ENCODE measurements at regions not wholly inside any gene's neighbourhood (a gene's known extent, or its start where the extent isn't known, plus 50 kb on each side); places are given as distances from the start of the nearest gene placed in this dataset.

DNA sequence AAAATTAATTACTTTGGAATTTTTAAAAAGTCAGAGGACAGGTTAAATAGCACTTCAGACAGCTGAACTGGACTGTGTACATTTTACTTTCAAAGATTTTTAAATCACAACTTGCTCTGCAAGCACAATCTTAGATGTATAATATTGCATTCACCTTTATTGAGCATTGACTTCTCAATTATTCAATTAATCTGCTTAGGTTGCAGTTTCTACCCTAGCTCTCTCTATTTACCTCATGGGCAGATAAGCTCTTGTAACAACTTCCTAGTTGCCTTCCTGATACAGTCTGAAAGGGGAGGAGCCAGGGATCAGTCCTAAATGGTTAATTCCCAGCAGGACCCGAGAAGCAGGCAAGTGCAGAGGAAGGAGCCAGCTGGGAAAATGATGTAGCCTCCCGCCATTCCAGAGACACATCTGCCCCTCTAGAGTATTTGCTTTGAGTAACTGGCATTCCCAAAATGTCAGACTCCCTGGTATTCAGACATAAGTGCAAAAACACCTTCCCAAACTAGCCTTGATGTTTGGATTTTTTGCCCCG is 302.8 kb downstream of the GALC start:
- TF ChIP-seq, protein P1, sequence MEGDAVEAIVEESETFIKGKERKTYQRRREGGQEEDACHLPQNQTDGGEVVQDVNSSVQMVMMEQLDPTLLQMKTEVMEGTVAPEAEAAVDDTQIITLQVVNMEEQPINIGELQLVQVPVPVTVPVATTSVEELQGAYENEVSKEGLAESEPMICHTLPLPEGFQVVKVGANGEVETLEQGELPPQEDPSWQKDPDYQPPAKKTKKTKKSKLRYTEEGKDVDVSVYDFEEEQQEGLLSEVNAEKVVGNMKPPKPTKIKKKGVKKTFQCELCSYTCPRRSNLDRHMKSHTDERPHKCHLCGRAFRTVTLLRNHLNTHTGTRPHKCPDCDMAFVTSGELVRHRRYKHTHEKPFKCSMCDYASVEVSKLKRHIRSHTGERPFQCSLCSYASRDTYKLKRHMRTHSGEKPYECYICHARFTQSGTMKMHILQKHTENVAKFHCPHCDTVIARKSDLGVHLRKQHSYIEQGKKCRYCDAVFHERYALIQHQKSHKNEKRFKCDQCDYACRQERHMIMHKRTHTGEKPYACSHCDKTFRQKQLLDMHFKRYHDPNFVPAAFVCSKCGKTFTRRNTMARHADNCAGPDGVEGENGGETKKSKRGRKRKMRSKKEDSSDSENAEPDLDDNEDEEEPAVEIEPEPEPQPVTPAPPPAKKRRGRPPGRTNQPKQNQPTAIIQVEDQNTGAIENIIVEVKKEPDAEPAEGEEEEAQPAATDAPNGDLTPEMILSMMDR (IDR thresholded peaks at IDR 0.05; ENCODE audit: insufficient read depth, low read length), result no peak
- no peak overlapping the region for H3K4me3 ChIP-seq (ENCODE audit: low read depth, low read length)
- no peak for DNase-seq (ENCODE audit: low read depth)

DNA sequence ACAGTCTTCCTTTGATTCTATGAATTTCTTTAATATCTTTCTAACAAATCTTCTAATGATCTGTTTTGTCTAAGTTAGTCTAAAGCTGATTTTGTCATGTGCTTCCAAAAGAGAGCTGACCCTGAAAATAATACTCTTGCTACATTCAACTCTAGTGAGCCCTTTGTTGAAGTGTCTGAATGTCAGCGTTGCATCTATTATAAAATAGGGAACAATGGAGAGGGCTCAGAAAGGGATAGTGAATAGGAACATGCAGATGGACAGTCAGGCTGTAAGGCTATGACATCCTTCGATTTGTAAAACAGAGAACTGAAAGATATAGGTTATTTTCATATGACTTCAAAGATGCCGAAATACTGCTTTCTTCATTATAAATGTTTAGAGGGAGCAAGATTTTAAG is 304.5 kb downstream of the GALC start:
- TF ChIP-seq, protein P1 (IDR thresholded peaks at IDR 0.05; ENCODE audit: insufficient read depth, low read length), result no peak
- no peak overlapping the region for H3K4me3 ChIP-seq (ENCODE audit: low read depth, low read length)
- no peak for DNase-seq (ENCODE audit: low read depth)

DNA sequence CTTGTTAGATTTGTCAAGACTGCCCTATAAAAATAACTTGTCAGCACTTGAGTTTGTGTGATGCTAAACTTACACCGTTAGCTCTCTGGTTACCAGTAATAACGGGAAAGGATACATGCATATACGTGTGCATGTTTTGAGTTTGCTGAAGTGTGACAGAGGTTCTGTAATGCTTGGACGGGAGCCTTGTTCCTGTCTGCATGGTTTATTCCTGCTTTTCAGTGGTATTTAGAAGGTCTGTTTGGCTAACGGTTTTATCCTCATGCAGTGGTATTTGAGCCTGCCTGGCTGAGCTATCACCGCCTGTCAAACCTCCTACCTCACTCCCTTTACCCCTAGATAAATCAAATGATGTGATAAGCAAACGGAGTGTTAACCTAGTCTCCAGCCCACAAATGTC is 305.6 kb downstream of the GALC start:
- DNase-seq (ENCODE audit: low read depth), result no peak
- TF ChIP-seq, protein P1 (IDR thresholded peaks at IDR 0.05; ENCODE audit: insufficient read depth, low read length), result no peak
- H3K4me3 ChIP-seq (ENCODE audit: low read depth, low read length), result no peak overlapping the region

DNA sequence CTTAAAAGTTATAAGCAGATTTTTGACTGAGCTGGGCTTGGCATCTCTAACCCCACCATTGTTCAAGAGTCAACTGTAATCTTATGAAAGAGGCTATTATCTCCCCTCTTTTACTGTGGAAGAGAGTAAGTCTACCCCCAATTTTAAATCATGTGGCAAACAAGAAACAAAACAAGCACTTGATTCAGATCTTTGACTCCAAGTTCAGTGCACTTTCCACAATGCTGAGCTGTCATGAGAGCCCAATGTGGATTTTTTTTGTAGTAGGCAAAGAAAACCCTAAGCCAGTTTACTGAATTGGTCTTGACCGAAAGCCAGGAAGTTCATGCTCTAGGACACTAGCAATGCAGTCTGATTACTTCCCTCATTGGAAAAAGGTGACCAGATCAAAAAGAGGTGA is 306.2 kb downstream of the GALC start:
- H3K4me3 ChIP-seq (ENCODE audit: low read depth, low read length), result no peak overlapping the region
- no peak for DNase-seq (ENCODE audit: low read depth)
- TF ChIP-seq, protein P1 (IDR thresholded peaks at IDR 0.05; ENCODE audit: insufficient read depth, low read length), result no peak

DNA sequence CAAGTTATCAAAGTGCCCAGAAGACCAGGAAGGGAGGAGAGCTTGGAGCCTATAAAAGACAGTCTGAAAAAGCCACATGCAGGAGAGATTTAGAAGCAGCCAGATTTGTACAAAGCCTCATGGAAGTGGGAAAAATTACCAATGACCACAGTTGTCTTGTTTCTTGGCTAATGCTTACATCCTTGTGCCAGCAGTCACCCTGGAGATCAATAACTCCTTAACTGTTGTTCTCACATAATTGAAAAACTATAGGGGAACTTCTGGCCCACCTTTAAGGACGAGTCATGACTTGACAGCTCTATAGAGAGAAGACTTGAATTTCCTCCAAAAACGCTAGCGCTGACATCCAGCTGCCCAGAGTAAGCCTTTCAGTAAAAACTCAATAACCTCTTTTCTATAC is 313.1 kb downstream of the GALC start:
- TF ChIP-seq, protein P1 (IDR thresholded peaks at IDR 0.05; ENCODE audit: insufficient read depth, low read length), result no peak
- DNase-seq (ENCODE audit: low read depth), result no peak
- no peak overlapping the region for H3K4me3 ChIP-seq (ENCODE audit: low read depth, low read length)

DNA sequence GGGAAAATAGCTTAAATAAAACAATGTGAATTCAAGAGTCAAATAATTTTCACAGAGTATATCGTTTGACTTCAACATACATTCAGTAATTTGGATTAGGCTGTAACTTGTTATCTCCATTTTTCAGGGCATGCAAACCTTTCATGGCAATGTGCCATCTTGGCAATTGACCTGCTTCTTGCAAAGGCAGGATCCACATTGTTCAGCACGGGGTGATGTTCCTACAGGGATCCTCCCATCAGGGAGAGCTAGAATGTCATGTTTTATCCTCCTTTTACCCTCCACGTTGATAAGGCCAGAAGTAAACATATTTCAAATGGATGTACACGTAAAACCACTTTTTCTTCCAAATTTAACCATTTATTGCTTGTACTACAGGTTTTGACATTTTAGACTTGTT is 314.4 kb downstream of the GALC start:
- no peak overlapping the region for H3K4me3 ChIP-seq (ENCODE audit: low read depth, low read length)
- DNase-seq (ENCODE audit: low read depth), result no peak
- TF ChIP-seq, protein P1 (IDR thresholded peaks at IDR 0.05; ENCODE audit: insufficient read depth, low read length), result no peak

DNA sequence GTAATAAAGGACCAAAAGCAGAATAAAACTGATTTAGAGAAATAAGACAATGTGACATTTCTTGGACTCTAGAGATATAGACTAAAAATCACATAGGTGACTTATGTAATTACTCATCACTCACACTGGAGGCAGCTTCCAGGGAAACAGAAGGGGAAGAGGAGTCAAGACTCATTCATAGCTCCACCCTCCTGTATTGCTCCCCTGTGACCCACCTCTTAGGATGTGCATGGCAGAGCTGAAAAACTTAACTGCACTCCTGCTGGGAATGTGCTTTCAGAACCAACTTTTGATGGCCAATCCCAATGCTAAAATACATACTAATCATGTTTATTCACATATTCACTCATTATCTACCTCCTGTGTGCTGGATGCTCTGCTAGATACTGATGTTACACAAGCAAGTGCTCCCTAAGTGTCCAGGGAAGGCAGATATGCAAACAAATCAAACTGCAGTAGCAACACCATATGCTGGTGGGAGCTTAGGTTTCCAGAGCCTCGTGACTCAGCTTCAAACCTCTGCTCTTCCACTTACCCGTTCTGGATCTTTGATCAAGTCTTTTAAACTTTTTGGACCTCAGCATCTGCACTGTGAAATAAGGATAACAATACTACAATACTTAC is 316.1 kb downstream of the GALC start:
- no peak overlapping the region for H3K4me3 ChIP-seq (ENCODE audit: low read depth, low read length)
- DNase-seq (ENCODE audit: low read depth), result no peak
- TF ChIP-seq, protein P1 (IDR thresholded peaks at IDR 0.05; ENCODE audit: insufficient read depth, low read length), result no peak
